ENCODE measurements at regions not wholly inside any gene's neighbourhood (a gene's known extent, or its start where the extent isn't known, plus 50 kb on each side); places are given as distances from the start of the nearest gene placed in this dataset.

- TF ChIP-seq CTCF (IDR thresholded peaks at IDR 0.05) (no peak), POLR2A (IDR thresholded peaks at IDR 0.05) (no peak)
These were observed 111.9 kb upstream of the CNTN1 start for GRCh38 chr12:40580346-40580745.
